Neural crest cell (in vitro differentiated cells): ENCODE measurements at regions not wholly inside any gene's neighbourhood (a gene's known extent, or its start where the extent isn't known, plus 50 kb on each side); places are given as distances from the start of the nearest gene placed in this dataset.

ENCODE experiments used
- DNase-seq: peaks from one replicate; pipeline ENCODE4 v3.0.0; 2021; ENCODE audit warnings: low read depth, mixed read lengths, low spot score
- H3K27ac Mint-ChIP-seq: one replicate; pipeline ENCODE4 v1.8.0; 2021; ENCODE audit warnings: mild to moderate bottlenecking, mixed read lengths; ENCODE audit not compliant: unreplicated experiment
- H3K27me3 Mint-ChIP-seq: 2 replicates; pipeline ENCODE4 v1.8.0; 2021; ENCODE audit warnings: low read depth, mild to moderate bottlenecking, mixed read lengths
- H3K36me3 Mint-ChIP-seq: 2 replicates; pipeline ENCODE4 v1.8.0; 2021; ENCODE audit warnings: low read depth, mild to moderate bottlenecking, mixed read lengths
- H3K4me1 Mint-ChIP-seq: 2 replicates; pipeline ENCODE4 v1.8.0; 2021; ENCODE audit warnings: mixed read lengths
- H3K4me3 Mint-ChIP-seq: one replicate; pipeline ENCODE4 v1.8.0; 2021; ENCODE audit warnings: mild to moderate bottlenecking, mixed read lengths
- H3K9me3 Mint-ChIP-seq: 2 replicates; pipeline ENCODE4 v1.8.0; 2021; ENCODE audit warnings: mixed read lengths
- CTCF ChIP-seq: fragments of 200-600 bp; sonication (generic); conservative IDR thresholded peaks from 2 replicates; pipeline ENCODE4 v1.5.0; 2021; ENCODE audit warnings: antibody characterized with exemption, mild to moderate bottlenecking

GRCh38 chr9:571066-571465, 270.4 kb upstream of the DMRT1 start:
- peaks cover 30% of the 10 kb centered on the region for H3K4me1 Mint-ChIP-seq
- H3K9me3 Mint-ChIP-seq: peaks cover 3% of the 10 kb centered on the region
- H3K27ac Mint-ChIP-seq: no peak overlapping the region

GRCh38 chr9:571741-572140, 269.8 kb upstream of the DMRT1 start:
- Mint-ChIP-seq H3K36me3 (peaks cover 7% of the 10 kb centered on the region), H3K4me3 (no peak overlapping the region), H3K9me3 (peaks cover 6% of the 10 kb centered on the region), H3K27me3 (no peaks in the 10 kb centered on the region), H3K27ac (no peak overlapping the region), H3K4me1 (peaks cover 30% of the 10 kb centered on the region)
- TF ChIP-seq CTCF: no peak
- no peak for DNase-seq

More at GRCh38 chr9:571066-571465, 270.4 kb upstream of the DMRT1 start:
- no peak for DNase-seq
- Mint-ChIP-seq H3K4me3 (no peak overlapping the region), H3K36me3 (peaks cover 4% of the 10 kb centered on the region), H3K27me3 (no peaks in the 10 kb centered on the region)
- no peak for TF ChIP-seq CTCF

GRCh38 chr9:573691-574410, 267.6 kb upstream of the DMRT1 start:
- H3K27me3 Mint-ChIP-seq: no peaks in the 10 kb centered on the region
- no peak for TF ChIP-seq CTCF
- H3K4me1 Mint-ChIP-seq: peaks cover 30% of the 10 kb centered on the region
- peak overlapping the region; percentile 64 for H3K27ac Mint-ChIP-seq
- peaks cover 5% of the 10 kb centered on the region for H3K36me3 Mint-ChIP-seq
- peaks cover 3% of the 10 kb centered on the region for H3K9me3 Mint-ChIP-seq
- peak overlapping the region; percentile 25 for H3K4me3 Mint-ChIP-seq
- DNase-seq: no peak

DNA sequence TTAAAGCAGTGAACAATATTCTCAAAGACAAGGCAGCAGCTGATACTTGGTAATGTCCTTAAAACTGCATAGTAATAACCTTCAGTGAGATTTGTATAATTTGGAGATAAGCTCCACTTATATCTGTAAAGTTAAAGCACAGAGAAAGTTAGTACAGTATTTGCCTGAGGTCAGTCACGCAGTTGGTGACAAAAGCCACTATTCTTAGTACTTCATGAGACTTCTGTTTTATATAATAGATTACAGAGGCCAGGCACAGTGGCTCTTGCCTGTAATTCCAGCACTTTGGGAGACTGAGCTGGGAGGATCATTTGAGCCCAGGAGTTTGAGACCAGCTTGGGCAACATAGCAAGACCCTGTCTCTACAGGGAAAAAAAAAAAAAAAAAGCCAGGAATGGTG, 266.4 kb upstream of the DMRT1 start:
- peak overlapping the region; percentile 64 for H3K4me3 Mint-ChIP-seq
- no peak overlapping the region for H3K27ac Mint-ChIP-seq
- H3K36me3 Mint-ChIP-seq: peaks cover 9% of the 10 kb centered on the region
- no peaks in the 10 kb centered on the region for H3K27me3 Mint-ChIP-seq
- no peak for TF ChIP-seq CTCF
- no peak for DNase-seq
- H3K4me1 Mint-ChIP-seq: peaks cover 25% of the 10 kb centered on the region
- peaks cover 5% of the 10 kb centered on the region for H3K9me3 Mint-ChIP-seq

DNA sequence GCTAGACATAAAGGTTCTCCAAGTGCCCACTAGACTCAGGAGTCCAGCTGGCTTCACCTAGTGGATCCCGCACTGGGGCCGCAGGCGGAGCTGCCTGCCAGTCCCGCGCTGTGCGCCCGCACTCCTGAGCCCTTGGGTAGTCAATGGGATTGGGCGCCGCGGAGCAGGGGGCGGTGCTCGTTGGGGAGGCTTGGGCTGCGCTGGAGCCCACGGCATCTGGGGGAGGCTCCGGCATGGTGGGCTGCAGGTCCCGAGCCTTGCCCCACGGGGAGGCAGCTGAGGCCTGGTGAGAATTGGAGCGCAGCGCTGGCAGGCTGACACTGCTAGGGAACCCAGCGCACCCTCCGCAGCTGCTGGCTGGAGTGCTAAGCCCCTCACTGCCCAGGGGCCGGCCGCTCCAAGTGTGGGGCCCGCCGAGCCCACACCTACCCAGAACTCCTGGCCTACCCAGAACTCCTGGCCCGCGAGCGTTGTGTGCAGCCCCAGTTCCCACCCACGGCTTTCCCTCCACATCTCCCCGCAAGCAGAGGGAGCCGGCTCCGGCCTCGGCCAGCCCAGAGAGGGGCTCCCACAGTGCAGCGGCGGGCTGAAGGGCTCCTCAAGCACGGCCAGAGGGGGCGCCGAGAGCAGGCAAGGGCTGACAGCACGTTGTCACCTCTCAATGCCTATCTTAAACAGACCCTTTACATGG, 260.7 kb upstream of the DMRT1 start:
- H3K36me3 Mint-ChIP-seq: peaks cover 9% of the 10 kb centered on the region
- no peaks in the 10 kb centered on the region for H3K27me3 Mint-ChIP-seq
- peaks cover 5% of the 10 kb centered on the region for H3K9me3 Mint-ChIP-seq
- no peak overlapping the region for H3K4me3 Mint-ChIP-seq
- no peak for DNase-seq
- TF ChIP-seq CTCF: no peak
- H3K27ac Mint-ChIP-seq: no peak overlapping the region
- H3K4me1 Mint-ChIP-seq: no peaks in the 10 kb centered on the region
